ENCODE measurements at regions not wholly inside any gene's neighbourhood (a gene's known extent, or its start where the extent isn't known, plus 50 kb on each side); places are given as distances from the start of the nearest gene placed in this dataset.
A peak's percentile ranks its signal among the peaks of the same experiment; 100 is the strongest.
"Not testable (repeated sequence)": the region's sequence is repeated elsewhere in the genome, so short reads cannot be mapped to it uniquely, and the experiment has no call there.

DNA sequence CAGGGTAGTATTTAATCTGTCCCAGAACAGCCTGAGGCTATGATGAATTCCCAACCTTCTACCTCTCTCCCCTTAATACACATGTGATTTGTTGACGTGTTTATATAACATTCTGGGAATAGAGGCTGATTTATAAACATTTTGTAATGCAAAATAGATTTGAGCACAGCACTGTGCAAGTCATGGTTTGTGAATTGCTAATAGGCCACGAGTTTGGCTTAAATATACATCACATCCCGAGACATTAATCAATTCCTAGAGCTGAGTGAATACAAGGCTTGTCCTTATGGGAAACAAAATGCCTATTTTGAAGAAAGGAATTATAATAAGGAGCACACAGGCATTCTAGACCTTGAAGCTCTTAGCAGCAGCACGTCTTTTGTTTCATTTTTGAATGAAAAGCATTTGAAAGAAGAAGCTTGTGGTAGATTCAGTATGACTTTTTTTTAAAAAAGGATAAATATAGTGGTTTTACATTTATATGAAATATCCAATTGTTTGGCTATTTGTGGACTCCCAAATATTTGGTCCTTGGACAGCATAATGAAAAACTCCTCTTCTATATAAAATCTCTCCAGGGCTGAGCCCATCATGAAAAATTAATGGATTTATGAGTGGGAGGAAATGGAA is 116.4 kb downstream of the SLC17A6 start:
- Histone ChIP-seq H3K27me3 (ENCODE audit: low read depth) (no peaks in the 10 kb centered on the region), H3K4me3 (no peak overlapping the region), H3K36me3 (replicated peaks) (no peaks in the 10 kb centered on the region), H3K4me1 (peaks cover 10% of the 10 kb centered on the region), H3K9me3 (no peaks in the 10 kb centered on the region)
- in situ Hi-C loops (cut with MboI; ENCODE audit: low sequenced_read_pairs), result no loop called here
- DNase-seq (ENCODE audit: low spot score in 2 of 2), result peak; percentile 34 to 81

DNA sequence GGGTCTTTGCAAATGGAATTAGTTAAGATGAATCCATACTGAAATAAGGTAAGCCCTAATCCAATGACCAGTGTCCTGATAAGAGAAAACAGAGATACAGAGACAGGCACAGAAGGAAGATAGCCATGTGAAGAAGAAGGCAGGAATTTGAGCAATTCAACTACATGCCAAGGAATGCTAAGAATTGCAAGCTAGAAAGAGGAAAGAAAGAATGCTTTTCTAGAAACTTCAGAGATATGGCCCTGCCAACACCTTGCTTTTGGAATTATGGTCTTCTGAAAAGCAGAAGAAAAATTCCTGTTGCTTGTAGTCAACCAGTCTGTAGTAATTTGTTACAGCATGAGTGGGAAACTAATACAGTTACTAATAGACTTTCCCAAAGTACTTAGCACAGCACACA is 111.3 kb downstream of the SLC17A6 start:
- Histone ChIP-seq H3K36me3 (replicated peaks) (no peaks in the 10 kb centered on the region), H3K4me3 (no peak overlapping the region), H3K4me1 (0 out of 2 replicates have a peak, but pooled peaks cover 2% of the 10 kb centered on the region), H3K9me3 (no peaks in the 10 kb centered on the region), H3K27me3 (ENCODE audit: low read depth) (no peaks in the 10 kb centered on the region)
- in situ Hi-C loops (cut with MboI; ENCODE audit: low sequenced_read_pairs), result no loop called here
- DNase-seq (ENCODE audit: low spot score in 2 of 2), result no peak

DNA sequence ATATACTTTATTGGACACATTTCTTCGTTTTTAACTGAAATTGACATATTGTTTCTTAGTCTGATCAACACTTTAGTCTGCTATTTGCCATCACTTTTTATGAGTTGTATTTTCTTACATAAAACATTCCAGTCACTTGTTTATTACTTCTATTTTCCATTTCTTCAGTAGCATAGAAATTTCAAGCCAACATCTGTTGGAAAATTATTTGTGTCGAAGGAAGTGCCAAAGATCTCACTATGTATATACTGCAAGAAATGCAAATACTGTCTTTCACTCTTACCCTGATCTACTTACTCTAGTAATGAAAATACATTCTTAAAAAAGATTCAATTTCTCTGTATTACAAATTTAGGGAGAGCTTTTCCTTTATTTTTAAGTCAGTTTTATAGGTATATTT is 105.9 kb downstream of the SLC17A6 start:
- Histone ChIP-seq H3K36me3 (replicated peaks) (no peaks in the 10 kb centered on the region), H3K4me3 (no peak overlapping the region), H3K27me3 (ENCODE audit: low read depth) (no peaks in the 10 kb centered on the region), H3K4me1 (no peaks in the 10 kb centered on the region), H3K9me3 (no peaks in the 10 kb centered on the region)
- DNase-seq (ENCODE audit: low spot score in 2 of 2), result no peak
- in situ Hi-C loops (cut with MboI; ENCODE audit: low sequenced_read_pairs), result no loop called here

DNA sequence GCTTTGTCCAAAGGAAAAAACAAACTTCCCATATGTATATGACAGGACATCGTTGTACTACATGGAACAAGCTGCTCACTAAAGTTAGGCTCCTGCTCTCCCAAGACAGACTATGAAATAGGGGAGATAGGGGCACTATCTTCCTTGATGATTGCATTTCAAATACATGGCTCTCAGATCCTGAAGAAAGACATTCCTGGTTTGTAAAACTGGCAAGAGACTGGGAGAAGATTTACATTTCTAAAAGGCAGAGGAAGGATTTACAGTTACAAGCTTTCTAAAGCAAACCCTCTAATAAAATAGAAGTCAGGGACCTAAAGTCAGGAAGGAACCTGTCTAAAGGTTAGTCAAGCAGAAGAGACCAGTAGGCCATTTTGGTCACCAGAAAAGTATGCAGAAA is 103.7 kb downstream of the SLC17A6 start:
- H3K36me3 ChIP-seq (replicated peaks), result no peaks in the 10 kb centered on the region
- H3K4me3 ChIP-seq, result no peak overlapping the region
- H3K4me1 ChIP-seq, result no peaks in the 10 kb centered on the region
- H3K27me3 ChIP-seq (ENCODE audit: low read depth), result no peaks in the 10 kb centered on the region
- no peak for DNase-seq (ENCODE audit: low spot score in 2 of 2)
- H3K9me3 ChIP-seq, result no peaks in the 10 kb centered on the region
- in situ Hi-C loops (cut with MboI; ENCODE audit: low sequenced_read_pairs), result no loop called here

DNA sequence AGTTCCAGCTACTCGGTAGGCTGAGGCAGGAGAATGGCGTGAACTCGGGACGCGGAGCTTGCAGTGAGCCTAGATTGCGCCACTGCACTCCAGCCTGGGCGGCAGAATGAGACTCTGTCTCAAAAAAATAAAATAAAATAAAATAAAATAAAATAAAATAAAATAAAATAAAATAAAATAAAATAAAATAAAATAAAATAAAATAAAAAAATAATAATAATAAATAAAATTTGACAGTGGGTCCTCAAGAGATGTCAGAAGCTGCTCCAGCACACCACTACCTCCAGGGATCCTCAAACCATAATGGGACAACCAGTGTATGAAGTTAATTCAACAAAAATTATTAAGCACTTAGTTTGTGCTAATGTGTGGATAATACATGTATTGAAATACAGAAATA is 97.4 kb downstream of the SLC17A6 start:
- H3K27me3 ChIP-seq (ENCODE audit: low read depth); H3K9me3 ChIP-seq; DNase-seq (ENCODE audit: low spot score in 2 of 2); in situ Hi-C loops (cut with MboI; ENCODE audit: low sequenced_read_pairs); H3K36me3 ChIP-seq (replicated peaks); H3K4me3 ChIP-seq; H3K4me1 ChIP-seq: not testable (repeated sequence)

DNA sequence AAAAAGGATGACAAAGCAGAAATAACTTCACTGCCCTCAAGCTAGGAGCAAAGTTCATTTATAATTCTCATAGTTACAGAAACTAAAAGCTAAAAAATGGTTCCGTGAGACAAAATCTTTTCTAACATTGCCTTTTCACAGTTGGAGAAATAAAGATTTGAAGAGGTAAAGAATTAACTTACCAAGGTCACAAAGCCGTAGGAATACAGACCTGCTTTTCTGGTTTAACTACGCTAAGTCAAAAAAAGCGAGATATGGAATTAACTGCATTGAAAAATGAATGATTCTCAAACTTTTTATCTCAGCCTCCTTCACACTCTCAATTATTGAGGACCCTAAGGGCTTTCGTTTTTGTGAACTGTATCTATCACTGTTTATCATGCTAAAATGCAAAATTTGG is 95.3 kb downstream of the SLC17A6 start:
- DNase-seq (ENCODE audit: low spot score in 2 of 2), result no peak
- H3K4me3 ChIP-seq, result no peak overlapping the region
- H3K27me3 ChIP-seq (ENCODE audit: low read depth), result no peaks in the 10 kb centered on the region
- H3K36me3 ChIP-seq (replicated peaks), result no peaks in the 10 kb centered on the region
- H3K4me1 ChIP-seq, result no peaks in the 10 kb centered on the region
- H3K9me3 ChIP-seq, result no peaks in the 10 kb centered on the region
- in situ Hi-C loops (cut with MboI; ENCODE audit: low sequenced_read_pairs), result no loop called here

DNA sequence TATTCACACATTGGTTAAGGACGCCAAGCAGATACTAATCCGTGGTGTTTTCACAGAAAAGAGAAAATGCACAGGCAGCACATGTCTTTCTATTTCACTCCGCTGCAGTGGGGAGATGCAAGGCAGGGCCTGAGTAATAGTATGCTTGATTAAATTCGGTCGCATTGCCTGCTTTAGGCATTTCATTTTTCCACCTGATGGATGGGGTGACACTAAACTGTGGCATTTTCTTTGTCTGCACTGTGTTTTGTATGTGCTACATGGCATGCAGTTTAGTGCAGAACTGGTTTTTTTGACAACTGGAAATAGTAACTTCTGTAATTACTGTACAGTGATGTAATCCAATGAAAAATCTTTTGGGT is 94.9 kb downstream of the SLC17A6 start:
- in situ Hi-C loops (cut with MboI; ENCODE audit: low sequenced_read_pairs), result no loop called here
- no peaks in the 10 kb centered on the region for H3K36me3 ChIP-seq (replicated peaks)
- no peaks in the 10 kb centered on the region for H3K4me1 ChIP-seq
- H3K27me3 ChIP-seq (ENCODE audit: low read depth), result no peaks in the 10 kb centered on the region
- H3K9me3 ChIP-seq, result no peaks in the 10 kb centered on the region
- DNase-seq (ENCODE audit: low spot score in 2 of 2), result no peak
- no peak overlapping the region for H3K4me3 ChIP-seq

DNA sequence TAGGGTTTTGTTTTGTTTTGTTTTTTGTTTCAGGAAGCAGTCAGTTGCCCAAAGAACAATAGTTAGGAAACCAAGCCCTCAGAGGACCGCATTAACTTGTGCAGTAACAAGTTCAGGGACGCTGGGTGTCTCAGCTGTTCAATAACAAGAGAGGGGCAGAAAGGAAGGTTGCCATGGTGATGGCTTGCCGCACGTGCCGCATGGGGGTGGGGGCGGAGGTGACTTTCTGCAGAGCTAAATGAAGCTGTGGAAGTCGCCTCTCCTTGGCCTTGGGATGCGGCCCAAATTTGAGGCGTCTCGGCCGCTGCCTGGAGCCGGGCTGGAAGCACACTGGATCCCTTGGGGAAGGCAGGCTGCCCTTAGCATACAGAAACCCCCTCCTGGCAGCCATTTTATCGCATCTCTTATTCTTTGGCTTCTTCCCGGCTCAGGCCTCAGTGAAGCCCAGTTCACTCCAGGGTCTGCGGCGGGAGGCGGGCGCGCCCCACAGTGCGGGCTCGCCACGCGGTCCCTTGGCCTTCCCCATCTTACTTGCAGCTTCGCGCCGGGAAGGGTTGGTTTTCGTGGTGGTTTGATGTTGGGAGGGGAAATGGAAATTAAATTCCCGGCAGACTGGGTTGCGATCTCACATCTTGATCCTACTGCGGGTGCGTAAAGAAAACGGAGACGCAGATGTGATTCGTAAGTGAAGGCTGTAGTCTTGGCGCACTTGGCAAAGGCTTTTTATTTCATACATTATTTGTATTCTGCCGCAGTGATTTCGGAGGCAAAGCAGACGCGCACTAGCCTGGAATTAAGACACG is 94.3 kb downstream of the SLC17A6 start:
- in situ Hi-C loops (cut with MboI; ENCODE audit: low sequenced_read_pairs), result no loop called here
- Histone ChIP-seq H3K27me3 (ENCODE audit: low read depth) (no peaks in the 10 kb centered on the region), H3K9me3 (no peaks in the 10 kb centered on the region), H3K4me1 (no peaks in the 10 kb centered on the region), H3K4me3 (no peak overlapping the region), H3K36me3 (replicated peaks) (no peaks in the 10 kb centered on the region)
- peak in 1 of 2 experiments; percentile 13 for DNase-seq (ENCODE audit: low spot score in 2 of 2)

DNA sequence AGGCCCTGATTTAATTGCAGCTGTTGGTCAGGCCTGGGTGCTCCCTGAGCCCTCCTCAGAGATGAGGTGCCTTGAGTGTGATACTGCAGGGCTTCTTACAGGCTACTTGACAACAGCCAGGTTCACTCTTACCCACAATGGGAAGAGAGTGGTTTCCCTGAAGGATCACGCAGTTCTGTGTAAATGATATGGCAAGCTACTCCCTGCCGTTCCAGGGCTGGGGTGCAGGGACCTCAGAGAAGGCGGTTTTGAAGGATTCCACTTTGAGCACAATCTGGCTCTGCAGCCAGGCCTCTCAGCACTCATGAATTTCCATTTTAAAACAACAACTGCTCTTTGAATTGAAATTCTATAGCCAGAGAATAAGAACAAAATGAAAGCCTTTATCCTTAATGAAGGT is 92.9 kb downstream of the SLC17A6 start:
- no peak for DNase-seq (ENCODE audit: low spot score in 2 of 2)
- in situ Hi-C loops (cut with MboI; ENCODE audit: low sequenced_read_pairs), result no loop called here

DNA sequence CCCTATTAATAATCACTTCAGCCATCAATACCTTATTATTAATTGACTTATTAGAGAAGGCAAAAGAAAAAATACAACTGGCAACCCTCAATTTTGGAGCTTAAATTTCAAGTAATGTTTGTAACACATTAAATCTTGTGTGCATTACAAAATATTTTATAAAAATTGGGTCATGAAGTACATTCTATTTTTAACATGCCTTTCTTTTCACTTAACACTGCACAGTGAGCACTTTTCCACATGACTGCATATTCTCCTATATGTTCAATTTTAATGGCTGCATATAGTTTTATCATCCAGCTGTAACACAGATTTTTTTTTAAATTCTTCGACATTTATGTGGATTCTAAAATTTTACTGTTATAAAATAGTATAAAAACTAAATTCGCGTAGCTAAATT is 92.5 kb downstream of the SLC17A6 start:
- H3K9me3 ChIP-seq, result no peaks in the 10 kb centered on the region
- H3K4me1 ChIP-seq, result no peaks in the 10 kb centered on the region
- no peaks in the 10 kb centered on the region for H3K36me3 ChIP-seq (replicated peaks)
- H3K27me3 ChIP-seq (ENCODE audit: low read depth), result no peaks in the 10 kb centered on the region
- in situ Hi-C loops (cut with MboI; ENCODE audit: low sequenced_read_pairs), result no loop called here
- H3K4me3 ChIP-seq, result no peak overlapping the region
- no peak for DNase-seq (ENCODE audit: low spot score in 2 of 2)

More for the DNA sequence above, 92.9 kb downstream of the SLC17A6 start:
- H3K4me1 ChIP-seq, result no peaks in the 10 kb centered on the region
- no peaks in the 10 kb centered on the region for H3K27me3 ChIP-seq (ENCODE audit: low read depth)
- H3K9me3 ChIP-seq, result no peaks in the 10 kb centered on the region
- no peaks in the 10 kb centered on the region for H3K36me3 ChIP-seq (replicated peaks)
- no peak overlapping the region for H3K4me3 ChIP-seq

DNA sequence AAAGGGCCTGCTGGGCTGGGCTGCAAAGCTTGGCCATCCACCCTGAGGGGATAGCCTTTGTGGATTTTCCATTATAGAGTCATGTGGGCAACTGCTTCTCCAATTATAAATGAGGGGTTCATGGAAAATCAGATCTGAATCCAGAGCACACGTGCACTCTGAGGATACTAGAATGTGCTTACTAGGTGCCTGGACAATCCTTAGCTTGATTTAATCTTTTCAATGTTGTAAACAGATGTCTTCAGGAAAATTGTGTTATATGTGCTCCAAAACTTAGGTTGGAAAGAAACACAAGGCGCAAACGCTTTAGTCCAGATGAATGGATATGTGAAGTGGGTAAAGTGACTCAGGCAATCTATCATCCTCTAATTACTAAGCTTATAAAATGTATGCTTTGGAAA is 92.0 kb downstream of the SLC17A6 start:
- no peaks in the 10 kb centered on the region for H3K27me3 ChIP-seq (ENCODE audit: low read depth)
- no peaks in the 10 kb centered on the region for H3K9me3 ChIP-seq
- H3K4me3 ChIP-seq, result no peak overlapping the region
- in situ Hi-C loops (cut with MboI; ENCODE audit: low sequenced_read_pairs), result no loop called here
- DNase-seq (ENCODE audit: low spot score in 2 of 2), result no peak
- no peaks in the 10 kb centered on the region for H3K36me3 ChIP-seq (replicated peaks)
- no peaks in the 10 kb centered on the region for H3K4me1 ChIP-seq

All from HAP-1 (cell line).